Ishikawa (cell line): ENCODE measurements at regions not wholly inside any gene's neighbourhood (a gene's known extent, or its start where the extent isn't known, plus 50 kb on each side); places are given as distances from the start of the nearest gene placed in this dataset.

Experiments used
- RAD21 ChIP-seq: IDR thresholded peaks from 2 replicates; pipeline ENCODE4 v1.6.1; 2012; ENCODE audit warnings: low read depth
- ZBTB7A ChIP-seq: IDR thresholded peaks from 2 replicates; pipeline ENCODE4 v1.6.1; 2012; ENCODE audit warnings: low read depth

DNA sequence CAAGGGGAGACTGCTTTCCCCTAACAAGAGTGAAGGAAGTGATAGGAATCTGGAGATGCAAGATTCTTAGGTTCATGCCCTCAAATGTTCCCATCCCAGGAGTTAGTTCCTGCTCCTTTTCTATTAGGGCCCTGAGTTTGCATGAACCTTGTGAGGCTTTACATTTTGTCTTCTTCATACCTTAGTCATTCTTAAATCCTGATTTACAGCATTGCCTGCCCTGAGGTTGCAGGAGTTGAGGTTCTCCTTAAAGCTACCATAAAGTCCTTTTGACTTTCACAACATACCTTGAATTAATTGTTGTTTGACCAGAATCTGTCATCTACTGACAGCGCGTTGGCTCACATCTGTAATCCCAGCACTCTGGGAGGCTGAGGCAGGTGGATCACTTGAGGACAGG lies 151.5 kb upstream of the ABCA1 start:
- no peak for TF ChIP-seq RAD21
- no peak for TF ChIP-seq ZBTB7A
